GM23248 (cell line): ENCODE measurements at regions not wholly inside any gene's neighbourhood (a gene's known extent, or its start where the extent isn't known, plus 50 kb on each side); places are given as distances from the start of the nearest gene placed in this dataset.

Experiments
- EZH2 ChIP-seq: fragments of 200-600 bp; sonication (generic); IDR thresholded peaks from 2 replicates; pipeline ENCODE4 v1.6.1; 2018; ENCODE audit warnings: antibody characterized with exemption, mild to moderate bottlenecking; ENCODE audit not compliant: insufficient read depth, poor library complexity, severe bottlenecking
- EZH2phosphoT487 ChIP-seq: fragments of 200-600 bp; sonication (generic); IDR thresholded peaks from 2 replicates; pipeline ENCODE4 v1.6.1; 2018; ENCODE audit warnings: antibody characterized with exemption, moderate library complexity, mild to moderate bottlenecking, low read depth; ENCODE audit not compliant: insufficient read depth

DNA sequence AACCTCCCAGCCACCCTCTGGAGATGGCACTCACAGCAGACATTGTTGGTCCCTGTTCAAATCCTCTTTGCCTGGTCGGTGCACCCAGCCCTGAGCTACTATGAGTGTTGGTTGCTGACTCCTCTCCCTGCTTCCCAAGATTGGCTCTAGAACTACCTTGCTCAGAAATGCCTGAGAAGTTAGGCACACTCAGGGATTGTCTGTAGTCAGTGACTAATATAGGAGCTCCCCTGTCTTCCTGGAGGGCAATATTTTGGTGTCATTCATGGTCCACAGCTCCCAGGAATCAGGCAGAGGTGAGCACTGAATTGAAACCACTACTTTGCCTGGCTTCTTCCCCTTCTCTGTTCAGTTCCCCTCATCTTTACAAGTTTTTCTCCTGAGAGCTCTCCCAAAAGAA lies 325.9 kb downstream of the MIAT start:
- TF ChIP-seq EZH2 (no peak), EZH2phosphoT487 (no peak)
